GM21526 (cell line): ENCODE measurements at regions not wholly inside any gene's neighbourhood (a gene's known extent, or its start where the extent isn't known, plus 50 kb on each side); places are given as distances from the start of the nearest gene placed in this dataset.
"Not testable (repeated sequence)": the region's sequence is repeated elsewhere in the genome, so short reads cannot be mapped to it uniquely, and the experiment has no call there.

Experiments used
- ATAC-seq: cut with Tn5 transposase; IDR thresholded peaks from one replicate; pipeline ENCODE4 v1.9.1; 2021; ENCODE audit warnings: moderate library complexity; ENCODE audit not compliant: unreplicated experiment, low FRiP score

DNA sequence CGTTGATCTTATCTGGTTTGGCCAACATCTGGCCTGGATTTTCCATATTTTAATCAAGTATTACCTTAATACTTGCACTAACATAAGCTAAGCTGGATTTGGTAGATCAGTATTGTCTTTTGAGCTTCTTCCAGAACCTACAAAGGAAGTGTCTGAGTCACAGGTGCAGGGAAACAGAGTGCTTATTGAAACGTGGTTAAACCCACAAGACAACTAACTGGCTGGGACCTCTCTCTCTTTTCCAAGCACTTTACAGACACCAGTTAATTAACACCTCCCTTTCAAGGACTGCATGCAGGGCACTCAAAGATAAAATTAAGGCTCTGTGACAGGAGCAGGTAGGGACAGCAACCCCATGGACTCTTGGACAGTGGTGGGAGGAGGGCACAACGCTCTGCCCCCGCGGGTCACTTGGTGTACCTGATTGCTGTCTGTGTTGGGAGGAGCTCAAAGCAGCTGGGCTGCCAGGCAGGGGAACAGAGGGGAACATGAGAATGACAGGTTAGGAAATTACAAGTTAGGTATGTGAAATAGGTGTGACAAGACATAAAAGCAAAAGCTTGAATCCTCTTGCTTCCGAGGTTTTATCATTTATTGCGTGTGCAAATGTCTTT lies 133.7 kb upstream of the MON1B start:
- ATAC-seq, result no peak

DNA sequence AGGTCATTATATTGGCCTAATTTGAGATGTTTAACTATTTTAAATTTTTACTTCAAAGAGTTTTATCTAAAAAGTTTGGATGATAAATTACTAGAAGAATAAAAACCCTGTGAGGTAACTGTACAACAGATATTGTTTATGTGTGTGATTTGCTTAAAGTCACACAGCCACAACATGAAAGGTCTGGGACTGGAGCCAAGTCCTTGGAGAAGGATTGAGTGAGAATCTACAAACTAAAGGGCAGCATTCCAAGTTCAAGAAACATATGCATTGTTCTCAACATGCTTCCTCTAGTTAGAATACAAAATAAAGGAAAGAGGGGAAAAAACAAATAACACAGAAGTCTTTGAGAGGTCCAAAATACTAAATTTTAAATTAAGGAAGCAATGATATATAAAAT lies 131.5 kb upstream of the MON1B start:
- ATAC-seq, result no peak

DNA sequence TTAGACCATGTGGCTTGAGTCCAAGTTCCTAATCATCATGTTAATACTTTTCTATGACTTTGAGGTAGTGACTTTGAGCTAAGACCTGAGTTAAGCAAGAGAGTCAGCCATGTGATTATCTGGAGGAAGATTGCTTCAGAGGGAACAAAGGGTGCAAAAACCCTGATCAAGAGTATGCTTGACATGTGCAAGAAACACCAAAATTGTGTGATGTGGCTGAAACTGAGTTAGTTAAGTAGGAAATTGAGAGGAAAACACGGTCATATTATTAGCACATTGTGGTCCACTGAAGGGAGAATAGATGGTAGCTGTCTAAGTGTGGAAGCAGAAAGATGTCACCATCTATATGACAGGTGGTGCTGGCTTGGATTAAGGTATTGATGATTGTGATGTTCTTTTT lies 130.4 kb upstream of the MON1B start:
- no peak for ATAC-seq

DNA sequence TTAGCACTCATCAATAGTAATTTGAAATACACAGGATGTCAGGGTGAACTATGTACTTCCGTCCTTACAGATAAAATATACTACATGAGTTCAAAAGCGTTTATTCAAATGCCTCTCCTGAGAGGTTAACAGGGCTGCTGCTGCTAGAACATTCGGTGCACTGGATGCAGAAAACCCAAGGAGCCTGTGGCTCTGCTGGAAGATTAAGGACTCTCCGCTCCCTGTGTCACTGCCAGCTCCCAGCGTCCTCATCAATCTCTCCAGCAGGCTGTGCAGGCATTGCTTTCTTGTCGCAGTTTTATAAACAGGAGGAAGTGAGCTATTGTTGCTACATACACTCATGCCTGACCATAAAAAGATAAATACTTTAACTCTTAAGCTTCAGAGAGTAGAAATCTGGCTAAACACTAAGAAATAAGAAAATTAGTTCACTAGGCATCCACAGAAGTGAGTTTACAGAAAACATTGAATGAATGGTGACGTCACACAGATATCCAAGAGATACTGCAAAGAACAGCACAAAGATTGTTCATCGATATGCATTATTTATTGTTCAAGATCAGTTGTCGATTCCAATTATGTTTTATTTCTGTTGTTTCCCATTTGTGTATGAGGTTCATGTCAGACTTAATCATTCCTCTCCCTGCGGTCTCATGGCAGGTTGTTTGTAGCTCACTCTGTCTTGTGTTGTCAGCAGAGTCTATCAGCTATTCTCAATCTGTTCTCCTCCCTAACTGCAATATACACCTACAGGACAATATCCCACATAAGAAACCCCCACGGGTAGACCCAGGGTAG lies 127.9 kb upstream of the MON1B start:
- ATAC-seq, result no peak

DNA sequence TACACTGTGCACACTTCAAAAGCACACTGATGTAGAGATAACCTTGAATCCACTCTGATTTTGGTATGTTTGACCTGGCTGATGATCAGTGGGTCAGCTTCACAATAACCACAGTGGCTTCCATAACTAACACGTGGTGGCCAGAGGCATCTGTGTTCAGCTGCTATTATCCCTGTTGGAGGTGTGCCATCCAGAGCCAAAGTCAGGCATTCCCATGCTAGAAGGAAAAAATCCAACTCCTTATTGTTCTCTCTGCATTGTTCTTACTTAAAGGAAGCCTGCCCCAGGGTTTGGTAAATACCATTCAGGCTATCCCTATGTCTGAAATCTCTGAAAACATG lies 127.3 kb upstream of the MON1B start:
- no peak for ATAC-seq

DNA sequence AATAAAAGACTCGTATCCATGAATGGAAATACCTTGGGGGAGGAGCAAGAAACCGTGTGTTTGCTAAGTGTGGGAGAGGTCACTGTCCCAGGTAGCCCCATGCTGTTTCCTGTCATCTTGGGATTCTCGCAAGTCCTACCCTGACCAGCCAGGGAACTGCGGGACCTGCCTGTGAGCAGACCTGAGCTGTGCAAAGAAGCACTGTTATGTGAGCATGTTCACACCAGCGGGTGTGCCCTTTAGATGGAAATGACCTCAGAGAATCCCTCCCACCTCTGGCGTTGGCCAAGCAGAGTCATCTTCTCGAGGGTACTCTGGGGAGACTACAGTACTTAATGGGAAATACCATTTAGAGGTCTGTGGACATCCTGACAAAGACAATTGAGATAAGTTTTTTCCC lies 127.0 kb upstream of the MON1B start:
- ATAC-seq, result no peak

DNA sequence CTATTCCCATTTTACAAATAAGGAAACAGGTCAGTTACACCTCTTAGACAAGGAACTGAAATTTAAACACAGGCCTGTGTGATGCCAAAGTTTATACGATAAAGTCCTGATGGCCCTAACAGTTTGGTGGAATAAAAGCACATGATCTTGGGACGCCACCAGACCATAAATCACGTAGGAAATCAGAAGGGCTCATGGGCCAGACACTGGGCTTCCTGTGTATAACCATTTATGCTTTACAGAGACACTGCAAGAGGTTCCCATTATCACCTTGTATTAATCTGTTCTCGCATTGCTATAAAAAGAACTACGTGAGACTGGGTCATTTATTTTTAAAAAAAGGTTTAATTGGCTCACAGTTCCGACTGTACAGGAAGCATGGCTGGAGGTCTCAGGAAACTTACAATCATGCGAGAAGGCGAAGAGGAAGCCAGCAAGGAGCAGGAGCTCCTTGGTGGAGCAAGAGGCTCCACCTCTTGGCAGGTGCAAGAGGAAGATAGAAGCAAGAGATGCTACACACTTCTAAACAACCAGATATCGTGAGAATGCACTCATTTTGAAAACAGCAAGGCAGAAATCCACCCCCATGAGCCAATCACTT lies 124.0 kb upstream of the MON1B start:
- ATAC-seq, result no peak

DNA sequence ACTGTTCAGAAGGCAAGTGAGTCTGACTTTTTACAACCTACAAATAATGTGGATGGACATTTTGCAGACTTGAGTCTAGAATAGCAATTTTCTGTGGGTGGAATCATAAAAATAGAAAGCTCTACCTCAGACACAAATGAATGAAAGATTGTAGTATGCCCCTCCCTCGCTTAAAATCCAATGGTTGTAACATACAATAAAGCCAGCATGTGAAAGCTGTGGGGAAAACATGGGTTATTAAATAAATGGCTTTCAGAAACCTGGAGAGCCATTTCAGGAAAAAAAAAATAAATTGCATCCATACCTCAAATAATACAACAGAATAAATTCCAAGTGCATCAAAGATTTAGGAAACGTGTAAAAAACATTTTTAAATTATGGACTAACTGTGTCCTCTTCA lies 123.1 kb upstream of the MON1B start:
- ATAC-seq, result no peak

DNA sequence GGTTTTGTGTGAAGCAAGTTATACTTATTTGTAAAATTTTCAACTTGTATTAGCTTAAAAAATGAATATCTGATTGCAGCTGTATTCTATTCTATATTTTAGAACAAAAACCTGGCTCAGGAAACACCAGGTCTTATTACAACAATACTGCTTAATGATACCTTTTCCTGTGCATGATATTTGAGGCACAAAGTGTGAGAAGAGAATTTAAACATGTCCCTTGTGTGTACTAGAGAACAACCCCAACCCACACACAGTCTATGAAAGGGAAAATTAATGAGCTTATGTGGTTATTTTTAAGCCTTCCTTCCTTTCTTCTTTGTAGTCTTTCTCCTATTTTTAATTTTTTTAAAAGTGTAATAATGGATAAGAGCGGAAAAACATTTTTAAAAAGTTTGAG lies 122.6 kb upstream of the MON1B start:
- no peak for ATAC-seq

DNA sequence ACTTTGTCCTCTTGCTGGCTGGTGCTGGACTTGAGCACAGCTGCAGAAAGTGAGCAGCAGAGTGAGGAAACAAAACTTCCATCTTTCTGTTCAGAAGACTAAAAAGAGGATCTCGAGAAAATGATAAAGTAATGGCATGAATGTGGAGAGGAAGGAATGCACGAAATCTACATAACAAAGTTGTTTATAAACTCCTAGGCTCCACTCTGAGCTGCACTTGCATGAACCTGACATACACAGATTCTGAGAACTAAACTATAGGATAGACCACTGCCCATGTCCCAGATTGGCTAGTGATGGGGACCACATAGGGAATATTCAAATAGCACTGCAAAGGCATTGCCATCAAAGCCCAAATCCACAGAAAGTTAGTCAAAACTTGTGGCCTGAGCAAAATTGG lies 121.1 kb upstream of the MON1B start:
- no peak for ATAC-seq

DNA sequence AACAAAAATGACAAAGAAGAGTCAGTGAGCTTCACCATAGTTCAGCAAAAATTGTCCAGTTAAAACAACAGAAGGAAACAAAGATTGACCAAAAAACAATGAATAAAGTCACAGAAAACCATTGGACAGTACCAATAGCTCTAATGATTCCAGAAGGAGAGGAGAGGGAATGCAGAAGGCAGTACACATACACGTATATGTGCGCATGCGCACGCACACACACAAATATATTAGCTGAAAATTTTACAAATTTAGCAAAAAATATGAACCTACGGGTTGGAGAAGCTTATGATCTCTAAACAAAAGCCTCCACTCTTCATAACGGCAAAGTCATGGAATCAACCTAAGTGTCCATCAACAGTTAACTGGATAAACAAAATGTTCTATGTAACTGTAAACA lies 120.3 kb upstream of the MON1B start:
- ATAC-seq, result no peak

DNA sequence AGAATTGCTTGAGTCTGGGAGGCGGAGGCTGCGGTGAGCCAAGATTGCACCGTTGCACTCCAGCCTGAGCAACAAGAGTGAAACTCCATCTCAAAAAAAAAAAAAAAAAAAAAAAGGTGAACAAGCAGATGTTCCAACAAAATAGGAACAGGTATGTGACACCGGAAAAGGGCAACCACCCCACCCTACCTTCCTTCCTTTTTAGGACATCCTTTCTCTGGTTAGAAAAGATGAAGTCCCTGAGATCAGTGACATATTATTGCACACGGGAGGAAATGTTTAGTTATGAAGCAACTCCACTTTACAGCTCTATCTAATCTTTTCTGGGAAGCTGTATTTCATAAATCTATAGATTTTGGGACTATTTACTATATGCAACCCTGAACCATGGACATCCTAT lies 114.2 kb upstream of the MON1B start:
- ATAC-seq, result no peak

DNA sequence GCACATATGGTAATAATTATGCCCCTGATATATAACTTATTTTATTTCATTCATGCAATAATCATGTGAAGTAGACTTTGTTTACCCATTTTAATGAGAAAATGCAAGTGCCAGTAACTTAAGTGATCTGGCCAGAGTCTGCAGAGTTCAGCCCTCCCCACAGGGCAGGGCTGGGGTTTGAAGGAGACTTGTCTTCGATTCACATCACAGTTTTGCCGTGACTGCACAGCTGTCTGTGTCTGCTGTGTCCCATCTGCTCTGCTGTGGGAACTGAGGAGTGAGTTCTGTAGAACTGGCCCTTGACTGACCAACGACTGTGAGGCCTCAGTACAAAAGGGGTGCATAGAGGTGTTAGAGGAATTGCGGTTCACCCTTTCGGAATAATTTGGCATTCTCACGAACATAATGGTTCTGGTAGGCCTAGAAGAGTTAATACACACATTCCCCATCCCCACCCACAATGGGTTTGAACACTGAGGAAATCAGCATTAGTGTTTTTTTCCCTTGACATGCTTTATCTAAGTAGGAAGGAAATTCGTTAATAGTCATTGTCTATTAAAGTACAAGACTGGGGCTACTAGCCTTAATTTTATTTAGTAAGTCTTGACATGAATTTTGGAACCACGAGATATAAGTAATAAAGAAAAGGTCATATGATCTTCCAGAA lies 113.6 kb upstream of the MON1B start:
- ATAC-seq, result no peak

DNA sequence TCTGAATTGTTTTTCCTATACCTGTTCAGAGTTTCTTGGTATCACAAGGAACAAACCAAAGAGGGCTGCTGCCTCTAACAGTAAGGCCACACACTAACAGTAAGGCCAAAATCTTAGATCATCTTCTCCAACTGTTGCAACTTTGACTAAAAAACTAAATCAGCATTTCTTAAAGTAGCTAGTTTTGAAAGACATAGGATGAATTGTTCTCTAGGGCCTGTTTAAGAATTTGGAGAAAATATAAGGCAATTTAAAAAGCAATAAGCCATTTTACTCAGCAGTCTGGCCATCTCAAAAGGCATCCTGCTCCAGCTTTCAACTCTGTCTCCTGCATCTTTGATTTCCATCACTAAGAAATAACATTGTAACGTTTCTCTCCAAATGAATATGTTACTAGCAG lies 105.0 kb upstream of the MON1B start:
- ATAC-seq, result no peak

DNA sequence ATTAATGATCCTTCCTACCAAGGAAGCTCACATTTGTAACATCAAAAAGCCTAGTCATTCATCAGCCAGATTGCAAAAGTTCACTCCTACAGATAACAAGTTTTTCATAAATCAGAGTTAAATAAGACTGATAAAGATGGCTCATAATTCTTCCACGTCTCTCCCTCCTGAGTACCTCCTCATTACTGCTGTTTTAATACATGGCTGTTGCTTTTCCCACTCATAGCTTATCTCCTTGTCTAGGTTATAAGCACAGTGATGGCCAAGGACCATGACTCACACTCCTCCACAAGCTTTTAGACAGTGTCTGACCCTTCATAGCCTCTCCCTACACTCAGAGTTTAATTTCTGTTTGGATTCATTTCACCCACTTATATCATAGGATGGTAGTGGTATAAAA lies 100.9 kb upstream of the MON1B start:
- ATAC-seq, result no peak

DNA sequence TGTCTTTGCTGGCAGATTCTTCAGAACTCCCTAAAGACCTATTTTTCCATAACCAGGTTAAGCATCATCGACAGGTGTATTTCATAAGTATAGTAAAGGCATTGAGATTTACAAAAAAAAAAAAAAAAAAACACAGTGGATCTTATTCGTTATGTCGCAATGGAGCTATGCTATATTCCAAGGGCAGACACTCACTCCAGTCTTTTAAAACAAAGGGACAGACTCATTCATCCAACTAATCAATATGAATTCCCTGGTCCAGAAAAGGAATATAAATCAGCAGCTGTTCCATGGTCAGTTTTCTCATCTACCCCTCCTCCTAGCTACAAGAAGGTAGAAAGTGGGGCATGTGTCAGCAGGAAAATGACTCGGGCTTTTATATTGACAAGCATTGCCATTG lies 97.7 kb upstream of the MON1B start:
- ATAC-seq, result no peak

DNA sequence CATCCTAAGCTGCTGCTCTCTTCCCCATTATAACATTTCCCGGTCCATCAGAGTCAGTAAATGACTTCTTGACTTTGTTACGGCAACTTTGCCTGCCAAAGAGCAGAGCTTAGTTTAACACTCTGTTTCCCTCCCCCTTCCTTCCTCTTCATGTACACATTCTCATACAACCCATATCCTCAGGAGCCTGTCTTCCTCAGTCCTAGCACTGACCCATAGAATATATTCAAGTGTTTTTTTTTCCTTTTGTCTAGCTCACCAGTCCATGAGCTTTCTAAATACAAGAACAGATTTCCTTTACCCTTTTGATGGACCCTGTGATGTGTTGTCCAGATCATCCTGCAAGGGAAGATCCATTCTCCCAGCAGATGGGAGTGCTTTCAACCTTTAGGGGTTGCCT lies 97.0 kb upstream of the MON1B start:
- ATAC-seq, result no peak

DNA sequence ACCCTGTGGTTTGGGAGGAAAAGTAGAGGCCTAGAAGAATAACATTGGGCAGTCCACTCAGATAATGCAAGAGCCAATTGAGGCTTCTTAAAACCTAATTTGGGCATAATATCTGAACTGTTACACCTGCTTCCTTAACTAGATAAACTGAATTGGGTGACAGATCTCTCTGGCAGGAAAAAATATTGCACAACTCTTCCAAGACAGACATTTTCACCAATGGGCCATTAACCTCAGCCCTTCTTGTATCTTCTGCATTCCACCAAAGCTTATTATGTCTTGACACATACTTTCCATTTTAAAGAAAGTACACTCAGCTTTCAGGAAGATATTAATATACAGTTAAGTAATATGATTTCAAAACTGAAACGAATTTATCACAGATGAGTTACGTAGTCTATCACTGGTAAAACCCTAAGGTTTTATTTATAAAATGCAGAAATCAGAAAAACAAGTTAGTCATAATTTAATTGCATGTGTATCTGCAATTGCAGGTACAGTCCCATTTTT lies 79.9 kb upstream of the MON1B start:
- no peak for ATAC-seq

DNA sequence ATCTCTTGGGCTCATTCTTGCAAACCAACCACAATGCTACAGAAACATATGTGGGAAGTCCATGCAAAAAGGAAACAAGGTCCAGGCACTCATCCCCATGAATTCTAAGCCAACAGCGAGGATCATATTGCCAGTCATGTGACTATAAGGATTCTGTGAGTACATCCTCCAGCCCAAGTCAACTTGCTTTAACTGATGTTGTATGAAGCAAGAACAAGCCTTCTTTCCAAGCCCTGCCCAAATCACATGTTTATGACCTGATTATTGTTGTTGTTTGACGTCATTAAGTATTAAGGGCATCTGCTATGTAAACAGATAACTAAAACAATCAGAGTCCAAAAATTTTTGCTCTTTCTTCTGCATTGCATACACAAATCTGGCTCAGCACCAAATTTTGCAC lies 78.2 kb upstream of the MON1B start:
- no peak for ATAC-seq

DNA sequence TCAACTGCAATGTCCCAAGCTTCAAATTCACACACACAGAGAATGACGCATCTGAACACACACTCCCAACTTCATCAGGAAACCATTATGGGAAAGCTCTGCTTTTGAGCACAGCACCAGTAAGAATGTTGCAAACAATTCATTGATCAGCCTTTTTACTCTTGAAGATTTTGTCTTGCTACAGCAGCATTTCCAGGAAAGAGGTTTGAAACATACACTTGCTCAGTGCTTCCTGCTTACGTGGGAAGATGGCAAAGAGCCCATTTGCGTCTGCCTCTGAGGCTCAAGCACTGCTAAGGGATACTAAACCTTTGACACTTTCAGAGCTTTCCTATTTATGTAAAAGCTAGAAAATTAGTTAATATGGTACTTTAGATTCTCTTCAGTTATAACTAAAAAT lies 77.2 kb upstream of the MON1B start:
- no peak for ATAC-seq

DNA sequence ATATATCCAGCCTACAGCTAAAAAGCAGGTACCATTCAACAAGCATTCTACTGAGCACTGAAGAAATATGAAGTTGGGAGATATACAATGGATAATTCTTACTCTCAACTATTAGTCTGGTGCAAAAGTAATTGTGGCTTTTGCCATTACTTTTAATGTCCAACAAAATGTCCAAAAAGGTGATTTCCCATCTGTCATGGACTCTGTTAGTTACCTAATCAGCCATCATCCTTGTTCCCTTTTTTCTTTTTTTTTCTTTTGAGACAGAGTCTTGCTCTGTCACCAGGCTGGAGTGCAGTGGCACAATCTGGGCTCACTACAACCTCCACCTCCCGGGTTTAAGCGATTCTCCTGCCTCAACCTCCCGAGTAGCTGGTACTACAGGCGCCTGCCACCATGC lies 76.6 kb upstream of the MON1B start:
- not testable (repeated sequence) for ATAC-seq

DNA sequence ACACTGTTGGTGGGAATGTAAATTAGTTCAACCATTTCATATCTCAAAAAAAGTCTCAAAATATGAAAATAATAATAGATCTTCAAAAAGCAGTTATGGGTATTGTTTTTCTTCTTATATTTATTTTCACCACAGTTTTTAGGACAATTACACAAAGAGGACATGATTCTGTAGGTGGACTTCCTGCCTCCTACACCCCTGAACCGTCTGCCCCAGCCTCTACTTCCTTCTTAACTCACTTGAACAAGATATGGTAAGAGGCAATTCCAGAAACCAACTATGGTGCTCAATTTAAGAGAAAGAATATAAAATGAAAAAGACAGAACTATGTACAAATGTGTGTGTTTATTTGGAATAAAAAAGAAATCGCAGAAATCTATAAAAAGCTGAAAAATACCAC lies 74.1 kb upstream of the MON1B start:
- no peak for ATAC-seq
